GM18502 (cell line): ENCODE measurements at regions not wholly inside any gene's neighbourhood (a gene's known extent, or its start where the extent isn't known, plus 50 kb on each side); places are given as distances from the start of the nearest gene placed in this dataset.
"Not testable (repeated sequence)": the region's sequence is repeated elsewhere in the genome, so short reads cannot be mapped to it uniquely, and the experiment has no call there.

ENCODE experiments used
- ATAC-seq: cut with Tn5 transposase; IDR thresholded peaks from one replicate; pipeline ENCODE4 v1.9.1; 2021; ENCODE audit warnings: mild to moderate bottlenecking; ENCODE audit not compliant: unreplicated experiment, poor library complexity

- ATAC-seq: no peak
These were observed 108.5 kb downstream of the COPRS start for GRCh38 chr17:31750578-31750977.

GRCh38 chr17:31748881-31749280 is 110.2 kb downstream of the COPRS start:
- ATAC-seq: no peak

- ATAC-seq: no peak
These were observed 112.1 kb downstream of the COPRS start for GRCh38 chr17:31746884-31747495.

- ATAC-seq: no peak
These were observed 113.0 kb downstream of the COPRS start for GRCh38 chr17:31745964-31746600.

GRCh38 chr17:31744511-31744951 is 114.5 kb downstream of the COPRS start:
- ATAC-seq: no peak

- ATAC-seq: no peak
These were observed 115.2 kb downstream of the COPRS start for GRCh38 chr17:31743797-31744196.

GRCh38 chr17:31741371-31741770 is 117.7 kb downstream of the COPRS start:
- no peak for ATAC-seq

GRCh38 chr17:31740611-31741082 is 118.4 kb downstream of the COPRS start:
- no peak for ATAC-seq

- no peak for ATAC-seq
These were observed 119.9 kb downstream of the COPRS start for GRCh38 chr17:31738996-31739699.

GRCh38 chr17:31738488-31738887 is 120.6 kb downstream of the COPRS start:
- no peak for ATAC-seq

GRCh38 chr17:31738067-31738466 is 121.0 kb downstream of the COPRS start:
- ATAC-seq: no peak

GRCh38 chr17:31736855-31737625 is 122.0 kb downstream of the COPRS start:
- no peak for ATAC-seq

GRCh38 chr17:31733326-31733725 is 125.7 kb downstream of the COPRS start:
- no peak for ATAC-seq

- ATAC-seq: not testable (repeated sequence)
These were observed 127.4 kb downstream of the COPRS start for GRCh38 chr17:31731585-31732154.

- ATAC-seq: no peak
These were observed 127.9 kb downstream of the COPRS start for GRCh38 chr17:31731118-31731517.

GRCh38 chr17:31726980-31727427 is 132.0 kb downstream of the COPRS start:
- ATAC-seq: no peak

- ATAC-seq: no peak
These were observed 134.4 kb downstream of the COPRS start for GRCh38 chr17:31724619-31725018.

GRCh38 chr17:31724026-31724425 is 135.0 kb downstream of the COPRS start:
- no peak for ATAC-seq

GRCh38 chr17:31722251-31723056 is 136.6 kb downstream of the COPRS start:
- no peak for ATAC-seq
